LNCAP (cell line): ENCODE measurements at regions not wholly inside any gene's neighbourhood (a gene's known extent, or its start where the extent isn't known, plus 50 kb on each side); places are given as distances from the start of the nearest gene placed in this dataset.

Experiments
- TF ChIP-seq, protein P1 (sequence below): fragments of 450-650 bp; IDR thresholded peaks from 2 replicates; pipeline ENCODE4 v1.5.1; 2017; ENCODE audit warnings: mild to moderate bottlenecking

GRCh38 chr20:52047811-52048764 is 143.5 kb downstream of the ZFP64 start:
- TF ChIP-seq, protein P1, sequence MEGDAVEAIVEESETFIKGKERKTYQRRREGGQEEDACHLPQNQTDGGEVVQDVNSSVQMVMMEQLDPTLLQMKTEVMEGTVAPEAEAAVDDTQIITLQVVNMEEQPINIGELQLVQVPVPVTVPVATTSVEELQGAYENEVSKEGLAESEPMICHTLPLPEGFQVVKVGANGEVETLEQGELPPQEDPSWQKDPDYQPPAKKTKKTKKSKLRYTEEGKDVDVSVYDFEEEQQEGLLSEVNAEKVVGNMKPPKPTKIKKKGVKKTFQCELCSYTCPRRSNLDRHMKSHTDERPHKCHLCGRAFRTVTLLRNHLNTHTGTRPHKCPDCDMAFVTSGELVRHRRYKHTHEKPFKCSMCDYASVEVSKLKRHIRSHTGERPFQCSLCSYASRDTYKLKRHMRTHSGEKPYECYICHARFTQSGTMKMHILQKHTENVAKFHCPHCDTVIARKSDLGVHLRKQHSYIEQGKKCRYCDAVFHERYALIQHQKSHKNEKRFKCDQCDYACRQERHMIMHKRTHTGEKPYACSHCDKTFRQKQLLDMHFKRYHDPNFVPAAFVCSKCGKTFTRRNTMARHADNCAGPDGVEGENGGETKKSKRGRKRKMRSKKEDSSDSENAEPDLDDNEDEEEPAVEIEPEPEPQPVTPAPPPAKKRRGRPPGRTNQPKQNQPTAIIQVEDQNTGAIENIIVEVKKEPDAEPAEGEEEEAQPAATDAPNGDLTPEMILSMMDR: no peak

GRCh38 chr20:52041966-52042365 is 149.6 kb downstream of the ZFP64 start:
- TF ChIP-seq, protein P1: no peak

DNA sequence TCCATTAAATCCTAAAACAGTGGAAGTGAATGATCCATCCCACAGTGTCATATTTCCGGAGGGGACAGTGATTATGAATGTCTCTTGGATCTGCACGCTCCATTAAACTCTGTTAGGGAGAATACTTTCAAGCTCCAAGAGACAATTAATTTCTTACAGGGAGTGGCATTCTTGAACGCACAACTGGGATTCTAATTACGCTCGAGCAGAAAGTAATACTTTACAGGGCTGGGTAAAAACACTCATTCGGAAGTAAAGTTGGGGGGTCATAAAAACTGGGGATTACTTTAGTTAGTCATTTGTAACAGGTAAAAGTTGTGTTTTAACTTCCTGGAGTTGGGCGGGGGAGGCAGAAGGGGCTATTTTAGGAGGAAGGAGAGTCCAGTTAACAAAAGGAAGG is 151.8 kb downstream of the ZFP64 start:
- TF ChIP-seq, protein P1: no peak

- TF ChIP-seq, protein P1: no peak
Measured at GRCh38 chr20:52037370-52037769, 154.2 kb downstream of the ZFP64 start.

DNA sequence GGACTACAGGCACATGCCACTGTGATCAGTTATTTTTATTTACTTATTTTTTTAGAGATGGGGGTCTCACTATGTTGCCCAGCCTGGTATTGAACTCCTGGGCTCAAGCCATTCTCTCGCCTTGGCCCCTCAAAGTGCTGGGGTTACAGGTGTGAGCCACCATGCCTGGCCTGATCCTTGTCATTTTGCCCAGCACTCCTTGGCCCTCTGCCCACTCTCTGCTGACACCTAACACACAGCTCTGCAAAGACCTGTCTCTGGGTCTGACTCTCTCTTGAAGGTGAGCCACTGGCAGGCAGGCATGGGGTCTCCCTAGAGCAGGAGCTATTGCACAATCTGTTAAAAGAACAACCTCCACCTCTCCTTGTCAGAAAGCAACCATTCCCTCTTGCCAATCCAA is 155.6 kb downstream of the ZFP64 start:
- TF ChIP-seq, protein P1: no peak

DNA sequence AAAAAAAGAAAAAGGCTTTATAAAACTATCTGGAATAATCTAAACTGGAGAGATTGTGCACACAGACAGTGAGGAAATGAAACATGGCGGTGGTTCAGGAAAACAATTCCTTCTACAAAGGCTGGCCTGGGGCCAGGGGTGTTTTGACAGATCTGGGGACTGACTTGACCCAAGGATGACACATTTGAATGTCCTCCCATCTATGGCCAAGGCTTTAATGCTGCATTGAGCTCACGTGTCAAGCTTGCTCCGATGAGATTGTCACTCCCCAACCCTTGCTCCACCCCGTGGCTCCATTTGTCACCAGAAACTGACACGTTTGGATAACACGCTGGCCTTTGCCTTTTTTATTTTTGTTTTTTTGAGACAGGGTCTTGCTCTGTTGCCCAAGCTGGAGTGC is 156.1 kb downstream of the ZFP64 start:
- TF ChIP-seq, protein P1: no peak

GRCh38 chr20:52034581-52034980 is 157.0 kb downstream of the ZFP64 start:
- TF ChIP-seq, protein P1: no peak
